ENCODE measurements at regions not wholly inside any gene's neighbourhood (a gene's known extent, or its start where the extent isn't known, plus 50 kb on each side); places are given as distances from the start of the nearest gene placed in this dataset.

- TF ChIP-seq CTCF (IDR thresholded peaks at IDR 0.05; ENCODE audit: low read length) (no peak), EZH2 (IDR thresholded peaks at IDR 0.05; ENCODE audit: borderline replicate concordance, low read length) (no peak)
- H3K9ac ChIP-seq (ENCODE audit: low read length): no peak overlapping the region
- no peak overlapping the region for H3K4me2 ChIP-seq (ENCODE audit: low read length)
- H3K79me2 ChIP-seq (ENCODE audit: insufficient read depth, low read length): no peaks in the 10 kb centered on the region
- no peak overlapping the region for H3K4me3 ChIP-seq (ENCODE audit: low read depth, low read length, poor library complexity, severe bottlenecking)
- no peak overlapping the region for H3K27ac ChIP-seq (ENCODE audit: low read depth, low read length, poor library complexity, severe bottlenecking)
- H3K9me3 ChIP-seq (ENCODE audit: low read length): no peaks in the 10 kb centered on the region
- H3K9me2 ChIP-seq (ENCODE audit: low read depth, low read length): no peaks in the 10 kb centered on the region
- H3K4me1 ChIP-seq (ENCODE audit: insufficient read depth, low read length, severe bottlenecking): no peaks in the 10 kb centered on the region
- no peaks in the 10 kb centered on the region for H3K36me3 ChIP-seq (ENCODE audit: insufficient read depth, low read length)
- H4K20me1 ChIP-seq (ENCODE audit: insufficient read depth, low read length): no peaks in the 10 kb centered on the region
- no peak overlapping the region for H2AFZ ChIP-seq (ENCODE audit: low read length)
- H3F3A ChIP-seq (ENCODE audit: insufficient read depth, low read length): no peaks in the 10 kb centered on the region
- H3K27me3 ChIP-seq (ENCODE audit: insufficient read depth, low read length): no peaks in the 10 kb centered on the region
Observed at GRCh38 chr9:1514250-1514649, 464.1 kb downstream of the DMRT2 start.

- no peaks in the 10 kb centered on the region for H3F3A ChIP-seq (ENCODE audit: insufficient read depth, low read length)
- H2AFZ ChIP-seq (ENCODE audit: low read length): no peak overlapping the region
- H3K4me3 ChIP-seq (ENCODE audit: low read depth, low read length, poor library complexity, severe bottlenecking): no peak overlapping the region
- TF ChIP-seq EZH2 (IDR thresholded peaks at IDR 0.05; ENCODE audit: borderline replicate concordance, low read length): no peak
- TF ChIP-seq CTCF (IDR thresholded peaks at IDR 0.05; ENCODE audit: low read length): no peak
- no peaks in the 10 kb centered on the region for H3K79me2 ChIP-seq (ENCODE audit: insufficient read depth, low read length)
- H3K9me3 ChIP-seq (ENCODE audit: low read length): no peaks in the 10 kb centered on the region
- no peaks in the 10 kb centered on the region for H3K36me3 ChIP-seq (ENCODE audit: insufficient read depth, low read length)
- no peaks in the 10 kb centered on the region for H3K9me2 ChIP-seq (ENCODE audit: low read depth, low read length)
- no peaks in the 10 kb centered on the region for H3K27me3 ChIP-seq (ENCODE audit: insufficient read depth, low read length)
- no peaks in the 10 kb centered on the region for H4K20me1 ChIP-seq (ENCODE audit: insufficient read depth, low read length)
- H3K4me2 ChIP-seq (ENCODE audit: low read length): no peak overlapping the region
- H3K4me1 ChIP-seq (ENCODE audit: insufficient read depth, low read length, severe bottlenecking): no peaks in the 10 kb centered on the region
- H3K9ac ChIP-seq (ENCODE audit: low read length): no peak overlapping the region
- no peak overlapping the region for H3K27ac ChIP-seq (ENCODE audit: low read depth, low read length, poor library complexity, severe bottlenecking)
Observed at GRCh38 chr9:1514776-1515363, 464.7 kb downstream of the DMRT2 start.

- no peak overlapping the region for H3K4me3 ChIP-seq (ENCODE audit: low read depth, low read length, poor library complexity, severe bottlenecking)
- H3K27ac ChIP-seq (ENCODE audit: low read depth, low read length, poor library complexity, severe bottlenecking): no peak overlapping the region
- H3K36me3 ChIP-seq (ENCODE audit: insufficient read depth, low read length): no peaks in the 10 kb centered on the region
- no peaks in the 10 kb centered on the region for H3K9me3 ChIP-seq (ENCODE audit: low read length)
- TF ChIP-seq EZH2 (IDR thresholded peaks at IDR 0.05; ENCODE audit: borderline replicate concordance, low read length) (no peak), CTCF (IDR thresholded peaks at IDR 0.05; ENCODE audit: low read length) (no peak)
- no peaks in the 10 kb centered on the region for H3K27me3 ChIP-seq (ENCODE audit: insufficient read depth, low read length)
- H3K9ac ChIP-seq (ENCODE audit: low read length): no peak overlapping the region
- no peak overlapping the region for H3K4me2 ChIP-seq (ENCODE audit: low read length)
- H2AFZ ChIP-seq (ENCODE audit: low read length): no peak overlapping the region
- H3K79me2 ChIP-seq (ENCODE audit: insufficient read depth, low read length): no peaks in the 10 kb centered on the region
- H3K4me1 ChIP-seq (ENCODE audit: insufficient read depth, low read length, severe bottlenecking): no peaks in the 10 kb centered on the region
- no peaks in the 10 kb centered on the region for H3F3A ChIP-seq (ENCODE audit: insufficient read depth, low read length)
- H3K9me2 ChIP-seq (ENCODE audit: low read depth, low read length): no peaks in the 10 kb centered on the region
- H4K20me1 ChIP-seq (ENCODE audit: insufficient read depth, low read length): no peaks in the 10 kb centered on the region
Observed at GRCh38 chr9:1515557-1515956, 465.4 kb downstream of the DMRT2 start.

All from OCI-LY1 (cell line).